ENCODE measurements at regions not wholly inside any gene's neighbourhood (a gene's known extent, or its start where the extent isn't known, plus 50 kb on each side); places are given as distances from the start of the nearest gene placed in this dataset.

- no peak for DNase-seq (ENCODE audit: low read depth)
Observed at GRCh38 chr4:15339737-15340136, 88.1 kb upstream of the C1QTNF7 start.

- DNase-seq (ENCODE audit: low read depth): no peak
Observed at GRCh38 chr4:15340332-15340731, 87.5 kb upstream of the C1QTNF7 start.

- DNase-seq (ENCODE audit: low read depth): no peak
Observed at GRCh38 chr4:15340902-15341732, 86.7 kb upstream of the C1QTNF7 start.

GRCh38 chr4:15341733-15342300 is 86.0 kb upstream of the C1QTNF7 start:
- DNase-seq (ENCODE audit: low read depth): no peak

- no peak for DNase-seq (ENCODE audit: low read depth)
Observed at GRCh38 chr4:15343000-15343399, 84.8 kb upstream of the C1QTNF7 start.

- no peak for DNase-seq (ENCODE audit: low read depth)
Observed at GRCh38 chr4:15343581-15343980, 84.3 kb upstream of the C1QTNF7 start.

GRCh38 chr4:15344041-15344440 is 83.8 kb upstream of the C1QTNF7 start:
- no peak for DNase-seq (ENCODE audit: low read depth)

DNA sequence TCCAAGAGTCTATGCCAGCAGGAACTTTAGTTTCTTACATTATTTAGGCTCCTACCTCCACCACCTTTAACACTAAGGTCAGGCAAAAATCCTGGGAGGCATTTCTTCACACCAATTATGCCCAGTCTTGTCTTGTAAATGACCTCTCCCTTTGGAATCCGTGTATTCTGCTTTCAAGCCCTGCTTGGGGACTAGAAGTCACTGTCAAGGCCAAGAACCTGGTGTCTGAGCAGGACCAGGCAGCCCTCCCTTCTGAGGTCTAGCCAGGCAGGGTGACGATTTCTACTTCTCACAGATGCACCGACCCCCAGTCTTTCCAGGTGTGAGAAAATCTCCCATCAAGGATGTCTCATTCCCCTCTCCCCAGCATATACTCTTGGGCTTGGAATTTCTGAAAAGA is 82.7 kb upstream of the C1QTNF7 start:
- DNase-seq (ENCODE audit: low read depth): no peak

GRCh38 chr4:15348236-15348635 is 79.6 kb upstream of the C1QTNF7 start:
- DNase-seq (ENCODE audit: low read depth): no peak

DNA sequence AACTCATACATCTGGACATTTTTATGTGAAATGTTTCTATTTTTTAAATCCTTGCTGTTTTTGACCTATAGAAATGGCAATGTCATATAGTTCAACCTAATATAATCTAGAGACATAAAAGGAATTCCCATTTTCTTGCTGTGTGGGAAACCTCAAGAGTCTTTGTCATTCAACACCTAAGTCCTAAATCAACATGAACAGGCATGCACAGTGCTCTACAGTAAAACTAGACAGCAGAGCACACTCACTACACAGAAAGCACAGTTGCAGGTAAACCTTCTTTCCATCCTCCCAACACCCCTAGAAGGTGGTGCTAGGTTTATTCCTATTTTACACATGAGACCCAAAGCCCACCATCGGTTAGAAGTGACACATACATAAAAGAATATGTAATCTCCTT is 79.1 kb upstream of the C1QTNF7 start:
- DNase-seq (ENCODE audit: low read depth): no peak

DNA sequence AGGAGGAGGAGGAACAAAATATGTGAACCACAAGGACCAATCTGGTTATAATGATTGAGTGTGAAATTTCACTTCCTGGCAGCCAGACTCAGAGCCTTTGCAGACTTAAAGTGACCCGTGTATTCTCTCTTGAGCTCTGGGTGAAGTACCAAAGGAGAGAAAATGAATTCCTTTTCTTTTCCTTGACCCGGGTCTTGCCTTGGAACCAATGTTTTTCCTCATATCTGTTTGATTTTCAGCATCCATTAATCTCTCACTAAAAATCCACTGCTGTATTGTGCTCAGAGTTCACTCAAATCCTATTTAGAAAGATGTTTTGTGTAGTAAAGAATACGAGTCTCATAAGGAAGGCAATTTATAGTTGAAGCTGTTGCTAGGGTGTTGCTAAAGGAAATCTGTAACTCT is 78.3 kb upstream of the C1QTNF7 start:
- no peak for DNase-seq (ENCODE audit: low read depth)

- no peak for DNase-seq (ENCODE audit: low read depth)
Observed at GRCh38 chr4:15349965-15350364, 77.9 kb upstream of the C1QTNF7 start.

GRCh38 chr4:15352524-15352923 is 75.3 kb upstream of the C1QTNF7 start:
- no peak for DNase-seq (ENCODE audit: low read depth)

- DNase-seq (ENCODE audit: low read depth): no peak
Observed at GRCh38 chr4:15353207-15353606, 74.6 kb upstream of the C1QTNF7 start.

- DNase-seq (ENCODE audit: low read depth): no peak
Observed at GRCh38 chr4:15354371-15355297, 73.2 kb upstream of the C1QTNF7 start.

GRCh38 chr4:15361529-15361928 is 66.3 kb upstream of the C1QTNF7 start:
- no peak for DNase-seq (ENCODE audit: low read depth)

- DNase-seq (ENCODE audit: low read depth): no peak
Observed at GRCh38 chr4:15362541-15362940, 65.3 kb upstream of the C1QTNF7 start.

DNA sequence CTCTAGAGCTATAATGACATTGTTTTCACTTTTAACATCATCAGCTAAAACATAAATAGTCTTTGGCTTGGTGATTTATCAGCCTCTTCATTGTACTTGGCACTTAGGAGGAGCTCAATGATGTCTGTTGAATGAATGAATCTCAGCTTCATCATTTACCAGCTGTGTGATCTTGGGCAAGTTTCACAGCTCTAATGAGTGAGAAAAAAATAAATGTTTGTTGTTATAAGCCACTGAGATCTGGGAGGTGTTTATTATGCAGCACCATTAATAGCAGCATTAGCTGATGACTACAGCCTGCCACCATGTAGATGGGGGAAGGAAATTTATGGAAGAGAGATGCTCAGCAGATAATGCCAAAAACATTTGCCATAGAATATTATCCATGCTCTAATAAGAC is 63.6 kb upstream of the C1QTNF7 start:
- DNase-seq (ENCODE audit: low read depth): no peak

DNA sequence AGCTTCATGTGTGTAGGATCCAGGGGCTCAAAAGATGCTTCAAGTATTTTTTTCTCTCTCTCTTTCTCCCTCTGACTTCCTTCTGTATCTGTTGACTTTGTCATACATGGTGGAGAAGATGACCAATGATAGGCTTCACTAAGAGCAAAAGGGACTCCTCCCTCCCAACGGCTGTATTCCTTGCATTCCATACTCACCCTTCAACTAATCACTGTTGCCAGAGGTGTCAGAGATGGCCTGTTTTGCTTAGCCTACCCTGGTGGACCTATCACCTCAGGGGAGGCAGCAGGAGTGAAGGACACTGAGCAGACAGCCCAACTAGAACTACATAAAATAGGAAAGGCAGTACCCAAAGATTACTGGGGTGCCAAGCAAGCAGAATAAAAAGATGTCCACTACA is 62.2 kb upstream of the C1QTNF7 start:
- DNase-seq (ENCODE audit: low read depth): no peak

DNA sequence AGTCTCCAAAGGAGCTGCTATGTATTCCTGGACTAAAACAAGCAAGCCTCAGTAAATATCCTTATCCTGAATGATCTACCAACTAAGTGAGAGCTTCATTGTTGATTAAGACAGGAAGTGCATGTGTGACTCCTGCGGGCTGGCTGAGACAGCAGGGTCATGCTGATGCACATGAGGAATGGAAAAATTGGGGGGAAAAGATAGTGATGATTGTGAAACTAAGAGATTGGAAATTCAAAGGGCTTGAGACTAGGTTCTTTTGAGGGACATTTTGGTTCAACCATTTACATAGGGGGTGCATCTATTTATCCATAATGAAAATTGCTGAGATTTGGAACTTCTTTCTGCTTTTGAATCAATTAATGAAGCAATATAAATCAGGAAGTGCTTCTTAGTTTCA is 61.1 kb upstream of the C1QTNF7 start:
- DNase-seq (ENCODE audit: low read depth): no peak

- no peak for DNase-seq (ENCODE audit: low read depth)
Observed at GRCh38 chr4:15368856-15369255, 59.0 kb upstream of the C1QTNF7 start.

DNA sequence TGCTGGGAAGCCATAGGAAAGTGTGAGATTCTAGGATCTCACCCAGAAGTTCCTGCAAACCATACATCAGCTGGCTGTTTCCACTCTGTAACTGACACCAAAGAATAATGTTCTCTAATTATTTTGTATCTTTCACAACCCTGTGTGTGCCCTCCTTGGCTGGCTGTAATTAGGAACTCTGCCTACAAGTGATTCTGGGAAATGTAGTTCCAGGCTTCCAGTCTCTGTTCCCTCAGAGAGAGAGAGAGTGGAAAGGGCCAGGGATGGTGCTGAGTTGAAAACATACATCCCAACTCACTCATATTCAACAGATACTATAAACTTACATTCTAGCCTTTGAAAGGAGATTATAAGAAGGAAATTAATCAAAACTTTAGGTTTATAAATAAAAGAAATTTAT is 57.5 kb upstream of the C1QTNF7 start:
- no peak for DNase-seq (ENCODE audit: low read depth)

- no peak for DNase-seq (ENCODE audit: low read depth)
Observed at GRCh38 chr4:15373363-15373762, 54.5 kb upstream of the C1QTNF7 start.
